ENCODE measurements at regions not wholly inside any gene's neighbourhood (a gene's known extent, or its start where the extent isn't known, plus 50 kb on each side); places are given as distances from the start of the nearest gene placed in this dataset.

GRCh38 chr5:167307042-167307441 lies 984.4 kb upstream of the WWC1 start:
- TF ChIP-seq CTCF (IDR thresholded peaks at IDR 0.05; ENCODE audit: low read length) (no peak), EZH2 (IDR thresholded peaks at IDR 0.05; ENCODE audit: borderline replicate concordance, low read length) (no peak)
